NOMO-1 treated with dmso at 0.1 percent for 144 hours (cell line): ENCODE measurements at regions not wholly inside any gene's neighbourhood (a gene's known extent, or its start where the extent isn't known, plus 50 kb on each side); places are given as distances from the start of the nearest gene placed in this dataset.
"Not testable (repeated sequence)": the region's sequence is repeated elsewhere in the genome, so short reads cannot be mapped to it uniquely, and the experiment has no call there.

Experiments used
- DNase-seq: peaks from one replicate; lab custom pipeline; 2025; ENCODE audit not compliant: unreplicated experiment; lab: John Stamatoyannopoulos, UW

DNA sequence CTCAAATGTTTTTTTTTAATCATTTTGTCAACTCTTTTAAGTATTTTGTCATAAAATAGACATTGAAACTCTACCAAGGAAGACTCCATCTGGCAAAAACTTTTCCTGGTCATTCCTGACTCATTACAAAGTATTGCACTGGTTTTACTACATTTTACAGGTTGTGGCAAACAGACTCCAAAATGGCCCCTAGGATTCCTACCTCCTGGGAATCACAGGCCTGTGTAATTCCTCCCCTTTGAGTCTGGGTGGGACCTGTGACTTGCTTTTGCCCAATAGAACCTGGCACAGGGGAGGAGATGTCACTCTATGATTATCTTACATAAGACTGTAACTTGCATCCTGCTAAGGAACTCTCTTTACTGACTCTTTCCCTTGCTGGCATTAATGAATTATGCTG lies 123.6 kb upstream of the KCNJ6 start:
- DNase-seq, result no peak

DNA sequence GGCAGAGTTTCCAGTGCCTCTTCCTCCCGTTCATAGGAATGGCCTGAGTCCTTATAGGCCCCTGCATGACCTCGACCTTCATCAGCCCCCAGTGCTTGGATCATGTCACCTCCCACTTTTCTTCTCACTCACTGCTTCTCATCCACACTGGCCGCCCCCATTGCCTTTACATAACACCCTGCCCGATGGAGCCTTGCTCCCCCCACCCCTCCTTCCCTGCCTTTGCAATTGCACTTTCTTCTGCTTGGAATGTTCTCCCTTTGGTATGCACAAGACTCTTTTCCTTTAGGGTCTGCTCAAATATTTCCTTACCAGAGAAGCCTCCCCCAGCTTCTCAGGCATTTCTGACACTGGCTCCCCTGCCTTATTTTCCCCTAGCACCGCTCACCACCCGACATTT lies 125.2 kb upstream of the KCNJ6 start:
- no peak for DNase-seq

DNA sequence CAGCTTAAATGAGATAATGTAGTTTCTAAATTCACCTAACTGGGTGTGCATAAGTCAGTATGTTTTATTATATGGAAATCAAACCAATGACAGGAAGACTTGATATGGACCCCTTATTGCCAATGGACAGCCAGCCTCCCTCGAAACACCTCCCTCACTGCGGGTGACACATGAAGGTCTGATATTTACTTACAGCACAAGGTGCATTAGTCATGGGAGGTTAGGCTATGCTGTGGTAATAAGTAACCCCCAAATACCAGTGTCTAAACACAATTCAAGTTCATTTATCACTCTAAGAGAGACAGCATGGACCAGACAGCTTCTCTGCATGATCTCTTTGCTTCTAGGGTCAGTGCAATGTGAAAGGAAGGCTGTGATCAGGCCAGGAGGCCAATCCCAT lies 126.0 kb upstream of the KCNJ6 start:
- DNase-seq, result no peak

DNA sequence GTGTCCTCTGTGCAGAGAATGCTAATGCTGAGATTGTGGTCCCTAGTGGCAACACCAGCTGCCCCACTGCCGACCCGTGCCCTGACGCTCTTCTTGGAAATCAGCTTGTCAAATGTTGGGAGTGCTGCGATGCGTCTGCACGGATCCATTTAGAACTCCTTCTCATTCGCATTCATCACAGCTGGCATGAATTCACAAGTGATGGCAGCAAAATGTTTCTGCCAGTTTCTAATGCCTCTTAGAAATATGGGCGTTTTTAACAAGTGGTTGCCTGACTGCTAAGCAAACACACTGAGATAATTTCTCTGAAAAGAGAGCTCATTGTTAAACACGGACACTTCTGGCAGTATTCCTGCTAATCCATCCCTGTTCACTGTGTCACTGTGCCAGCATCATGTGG lies 131.9 kb upstream of the KCNJ6 start:
- no peak for DNase-seq

DNA sequence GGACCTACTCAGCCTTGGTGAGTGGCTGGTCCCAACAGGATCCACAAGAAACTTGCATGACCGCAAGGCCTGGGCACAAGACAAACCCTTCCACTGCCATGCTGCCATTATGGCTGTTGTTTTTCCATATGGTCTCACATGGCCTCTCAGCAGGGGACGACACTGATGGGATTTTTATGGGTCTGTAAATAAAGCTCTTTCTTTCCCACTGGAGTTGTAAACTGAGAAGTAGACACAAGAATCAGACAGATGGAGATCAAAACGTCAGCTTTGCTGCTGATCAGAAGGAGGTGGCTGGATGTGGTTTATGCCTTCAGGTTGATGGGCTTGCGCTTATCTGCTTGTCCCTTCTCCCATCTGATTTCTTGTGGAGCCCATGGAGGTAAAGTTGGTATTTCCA lies 138.1 kb upstream of the KCNJ6 start:
- no peak for DNase-seq

DNA sequence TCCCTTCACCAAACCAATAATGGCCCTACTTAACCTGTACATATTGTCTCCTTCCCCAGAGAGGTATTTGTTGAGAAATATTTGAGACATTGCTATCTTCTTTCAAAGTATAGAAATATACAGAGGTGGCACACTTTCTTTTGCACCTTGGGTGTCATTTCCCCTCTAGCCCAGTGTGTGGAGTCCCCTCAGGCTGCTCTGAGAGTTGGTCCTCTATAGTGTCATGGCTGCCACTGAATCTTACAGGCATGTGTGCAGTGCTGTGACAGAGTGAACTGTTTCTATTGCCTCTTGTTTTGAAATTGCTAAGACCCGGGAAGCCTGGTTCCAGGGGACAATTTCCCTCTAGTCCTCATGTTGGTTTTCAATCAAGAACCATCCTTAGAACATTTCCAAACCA lies 140.2 kb upstream of the KCNJ6 start:
- DNase-seq, result no peak

DNA sequence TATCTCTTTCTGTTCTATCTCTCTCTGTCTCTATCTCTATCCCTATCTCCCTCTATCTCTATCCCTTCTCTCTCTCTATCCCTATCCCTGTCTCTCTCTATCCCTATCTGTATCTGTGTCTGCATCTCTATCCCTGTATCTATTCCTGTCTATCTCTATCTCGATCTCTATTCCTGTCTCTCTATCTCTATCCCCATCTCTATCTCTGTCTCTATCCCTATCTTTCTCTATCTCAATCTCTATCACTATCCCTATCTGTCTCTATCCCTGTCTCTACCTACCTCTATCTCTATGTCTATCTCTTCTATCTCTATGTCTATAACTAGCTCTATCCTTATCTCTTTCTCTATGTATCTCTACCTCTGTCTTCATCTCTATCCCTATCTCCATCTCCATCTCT lies 141.4 kb upstream of the KCNJ6 start:
- no peak for DNase-seq

DNA sequence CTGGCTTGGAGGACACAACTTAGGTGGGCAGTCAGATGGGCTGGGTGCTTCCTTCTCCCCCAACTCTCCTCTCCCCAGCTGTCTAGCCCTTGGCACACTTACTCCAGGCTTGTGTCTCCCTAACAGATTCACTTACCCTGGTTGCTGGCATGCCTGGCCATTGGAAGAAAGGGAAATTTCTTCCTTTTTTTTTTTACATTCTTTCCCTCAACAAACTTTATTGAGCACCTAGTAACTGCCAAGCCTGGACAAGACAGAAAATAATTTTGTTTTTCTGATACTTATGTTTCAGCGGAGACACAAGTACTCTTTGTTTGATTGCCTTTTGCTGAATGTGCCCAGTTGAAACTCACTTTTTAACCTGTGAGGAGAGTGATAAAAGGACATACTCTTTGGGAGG lies 144.3 kb upstream of the KCNJ6 start:
- DNase-seq, result no peak

DNA sequence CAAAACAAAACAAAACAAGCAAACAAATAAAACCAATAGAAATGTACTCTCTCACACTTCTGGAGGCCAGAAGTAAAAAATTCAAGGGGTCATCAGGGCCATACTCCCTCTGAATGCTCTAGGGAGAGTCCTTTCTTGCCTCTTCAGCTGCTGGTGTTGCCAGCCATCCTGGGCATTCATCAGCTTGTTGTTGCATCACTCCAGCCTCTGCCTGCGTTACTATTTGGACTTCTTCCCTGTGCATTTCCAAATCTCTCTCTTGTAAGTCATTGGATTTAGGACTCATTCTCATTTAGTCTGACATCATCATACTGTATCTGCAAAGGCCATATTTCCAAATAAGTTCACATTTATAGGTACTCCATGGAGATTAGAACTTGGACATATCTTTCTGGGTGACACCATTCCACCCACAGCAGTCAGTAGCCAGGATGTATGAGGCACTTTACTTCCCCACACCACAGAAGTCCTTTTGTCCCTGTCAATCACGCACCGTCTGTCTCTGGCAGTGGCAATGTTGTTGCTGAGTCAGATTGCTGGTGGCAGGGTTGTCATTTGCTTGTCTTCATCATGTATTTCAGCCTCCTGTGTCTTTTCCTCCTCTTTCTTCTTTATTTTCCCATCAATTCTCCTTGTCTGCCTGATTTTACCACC lies 151.0 kb upstream of the KCNJ6 start:
- no peak for DNase-seq

DNA sequence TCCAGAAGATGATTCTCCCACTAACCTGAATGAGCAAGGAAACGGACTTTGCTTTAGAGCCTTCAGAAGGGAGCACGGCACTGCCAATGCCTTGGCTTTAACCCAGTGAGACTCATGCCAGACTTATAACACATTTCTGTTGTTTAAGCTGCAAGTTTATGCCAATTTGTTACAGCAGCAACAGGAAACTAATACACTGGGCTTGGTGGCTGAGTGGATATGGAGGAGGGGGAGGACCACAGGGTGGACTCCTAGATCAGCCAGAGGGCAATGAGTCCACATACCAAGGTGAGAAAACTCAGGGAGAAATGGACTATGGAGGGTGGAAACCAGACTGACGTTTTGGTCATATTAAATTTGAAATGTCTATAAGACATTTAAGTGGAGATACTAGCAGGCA lies 156.2 kb upstream of the KCNJ6 start:
- no peak for DNase-seq

DNA sequence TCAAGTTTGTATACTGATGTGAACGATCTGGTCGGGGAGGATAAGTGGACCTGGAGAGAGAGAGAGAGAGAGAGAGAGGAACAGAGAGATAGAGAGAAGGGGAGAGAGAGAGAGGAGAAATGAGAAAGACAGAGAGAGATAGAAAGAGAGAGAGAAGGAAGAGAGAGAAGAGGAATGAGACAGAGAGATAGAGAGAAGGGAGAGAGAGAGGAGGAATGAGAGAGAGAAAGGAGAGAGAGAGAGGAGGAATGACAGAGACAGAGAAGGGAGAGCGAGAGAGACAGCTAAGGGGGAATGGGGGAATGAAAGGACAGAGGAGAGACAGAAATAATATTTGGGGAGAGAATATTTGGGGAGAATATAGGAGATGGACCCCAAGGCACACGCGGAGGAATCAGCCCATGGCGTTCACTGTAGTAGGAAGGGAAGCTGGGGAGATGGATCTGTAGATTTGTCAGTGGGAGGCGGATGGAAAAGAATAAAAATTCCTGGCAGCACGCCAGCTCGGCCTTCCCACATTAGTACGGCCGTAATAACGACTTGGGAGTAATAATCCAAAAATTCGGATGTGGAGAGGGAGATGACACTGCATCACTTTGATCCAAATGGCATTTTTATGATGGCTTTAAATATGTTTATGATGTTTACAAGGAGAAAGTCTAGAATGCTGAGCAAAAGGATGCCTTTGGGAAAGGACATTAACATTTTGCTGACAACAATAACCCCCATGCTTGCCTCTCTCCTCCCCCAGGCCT lies 159.8 kb upstream of the KCNJ6 start:
- no peak for DNase-seq

DNA sequence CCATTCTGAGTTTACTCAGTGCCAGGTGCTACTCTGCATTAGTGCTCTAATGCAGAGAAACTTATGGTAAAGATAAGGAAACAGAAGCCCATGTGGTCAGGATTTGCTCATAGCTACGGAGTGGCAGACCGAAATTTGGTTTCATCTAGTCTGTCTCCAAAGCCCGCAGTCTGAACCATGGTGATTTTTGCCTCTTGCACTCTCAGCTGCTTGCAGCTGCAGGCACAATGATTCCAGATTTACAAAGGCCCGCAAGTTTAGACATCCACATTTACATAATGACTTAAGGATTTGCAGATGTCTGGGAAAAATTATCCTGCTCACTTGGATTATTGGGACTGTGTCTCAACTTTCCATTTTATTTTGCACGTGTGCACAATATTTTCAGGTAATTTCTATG lies 161.3 kb upstream of the KCNJ6 start:
- DNase-seq, result no peak

DNA sequence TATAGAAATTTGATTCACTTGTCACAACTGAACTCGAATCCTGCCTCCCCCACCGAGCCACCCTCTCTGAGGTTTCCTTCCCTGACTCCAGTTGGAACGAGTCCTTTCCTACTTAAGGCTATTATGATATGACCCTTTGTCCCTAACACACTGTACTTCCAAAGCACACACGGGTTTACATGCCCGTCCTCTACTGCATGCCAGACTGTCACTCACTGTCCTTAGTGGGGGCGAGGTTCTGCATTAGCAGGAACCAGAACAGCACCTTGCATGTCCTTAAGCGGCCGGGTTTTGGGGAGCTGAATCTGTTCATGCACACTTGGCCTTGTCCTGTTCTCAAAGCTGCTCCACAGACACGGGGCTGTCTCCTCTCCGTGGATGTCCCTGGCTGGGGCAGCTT lies 164.6 kb upstream of the KCNJ6 start:
- DNase-seq, result no peak

DNA sequence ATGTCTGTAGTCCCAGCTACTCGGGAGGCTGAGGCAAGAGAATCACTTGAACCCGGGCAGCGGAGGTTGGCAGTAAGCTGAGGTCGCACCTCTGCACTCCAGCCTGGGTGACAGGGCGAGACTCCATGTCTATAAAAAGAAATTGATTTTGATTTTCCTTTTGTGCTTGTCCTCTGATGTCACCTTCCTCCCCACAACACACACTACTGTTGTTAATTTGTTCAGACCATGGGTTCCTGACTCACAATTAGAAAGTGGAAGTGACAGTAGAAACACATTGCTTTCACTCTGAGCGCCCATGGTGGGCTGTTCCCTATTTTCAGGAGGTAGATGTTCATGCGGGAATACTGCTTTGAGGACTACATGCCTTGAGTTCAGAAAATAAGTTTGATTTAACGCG lies 165.5 kb upstream of the KCNJ6 start:
- DNase-seq, result no peak

DNA sequence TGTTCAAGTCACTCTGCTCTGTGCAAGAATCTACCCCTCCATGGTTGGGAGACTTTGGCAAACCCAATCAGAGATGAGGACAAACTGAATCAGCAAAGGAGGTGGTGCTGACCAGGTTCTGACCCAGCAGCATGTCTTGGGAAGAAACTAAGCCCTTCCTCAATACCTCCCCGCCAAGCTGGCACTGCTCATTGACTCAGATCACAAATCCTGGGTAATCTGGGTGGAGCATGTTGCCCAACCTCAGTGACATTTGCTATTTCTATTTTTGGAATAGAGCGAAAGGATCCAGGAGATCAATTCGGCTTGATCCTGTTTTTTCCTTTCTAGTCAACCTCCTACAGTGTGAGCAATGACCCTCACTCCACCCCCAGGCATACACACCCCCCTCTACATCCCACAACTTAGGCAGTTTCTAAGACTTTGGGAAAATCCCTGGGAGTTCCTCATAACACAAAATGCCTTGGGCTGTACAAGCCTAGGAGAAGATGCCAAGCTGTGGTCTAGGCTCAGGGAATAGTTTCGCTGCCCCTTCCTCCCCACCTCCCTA lies 166.8 kb upstream of the KCNJ6 start:
- DNase-seq, result no peak

DNA sequence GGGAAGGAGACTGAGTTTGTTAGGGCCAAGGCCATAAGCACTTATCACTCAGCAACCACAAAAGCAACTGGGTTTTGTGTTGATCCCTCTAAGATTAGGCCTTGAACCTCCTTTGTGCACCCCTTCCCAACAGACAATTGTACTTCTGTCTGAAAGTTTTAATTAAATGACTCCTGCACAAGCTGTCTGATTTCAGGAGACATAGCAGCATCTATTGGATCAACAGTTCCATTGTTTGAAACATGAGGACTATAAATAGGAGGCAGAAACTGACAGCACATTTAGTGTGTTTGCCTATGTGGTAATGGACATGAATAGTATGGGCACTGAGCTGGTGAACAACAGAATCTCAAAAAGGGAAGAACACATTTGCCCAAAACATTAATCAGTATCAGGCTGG lies 167.3 kb upstream of the KCNJ6 start:
- DNase-seq, result no peak

DNA sequence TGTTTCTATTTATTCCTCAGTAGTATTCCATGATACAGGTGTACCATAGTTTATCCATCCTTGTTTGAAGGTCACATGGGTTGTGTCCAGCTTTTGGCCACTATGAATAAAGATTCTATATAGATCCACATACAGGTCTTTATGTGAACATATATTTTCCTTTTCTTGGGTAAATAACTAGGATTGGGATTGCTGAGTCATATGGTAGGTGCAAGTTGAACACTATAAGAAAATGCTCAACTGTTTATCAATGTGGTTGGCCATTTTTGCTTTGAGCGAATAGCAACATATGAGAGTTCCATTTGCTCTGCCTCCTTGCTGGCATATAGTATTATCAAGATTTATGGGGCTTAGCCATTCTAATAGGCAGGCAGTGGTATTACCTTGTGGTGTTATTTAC lies 170.2 kb upstream of the KCNJ15 start:
- no peak for DNase-seq

DNA sequence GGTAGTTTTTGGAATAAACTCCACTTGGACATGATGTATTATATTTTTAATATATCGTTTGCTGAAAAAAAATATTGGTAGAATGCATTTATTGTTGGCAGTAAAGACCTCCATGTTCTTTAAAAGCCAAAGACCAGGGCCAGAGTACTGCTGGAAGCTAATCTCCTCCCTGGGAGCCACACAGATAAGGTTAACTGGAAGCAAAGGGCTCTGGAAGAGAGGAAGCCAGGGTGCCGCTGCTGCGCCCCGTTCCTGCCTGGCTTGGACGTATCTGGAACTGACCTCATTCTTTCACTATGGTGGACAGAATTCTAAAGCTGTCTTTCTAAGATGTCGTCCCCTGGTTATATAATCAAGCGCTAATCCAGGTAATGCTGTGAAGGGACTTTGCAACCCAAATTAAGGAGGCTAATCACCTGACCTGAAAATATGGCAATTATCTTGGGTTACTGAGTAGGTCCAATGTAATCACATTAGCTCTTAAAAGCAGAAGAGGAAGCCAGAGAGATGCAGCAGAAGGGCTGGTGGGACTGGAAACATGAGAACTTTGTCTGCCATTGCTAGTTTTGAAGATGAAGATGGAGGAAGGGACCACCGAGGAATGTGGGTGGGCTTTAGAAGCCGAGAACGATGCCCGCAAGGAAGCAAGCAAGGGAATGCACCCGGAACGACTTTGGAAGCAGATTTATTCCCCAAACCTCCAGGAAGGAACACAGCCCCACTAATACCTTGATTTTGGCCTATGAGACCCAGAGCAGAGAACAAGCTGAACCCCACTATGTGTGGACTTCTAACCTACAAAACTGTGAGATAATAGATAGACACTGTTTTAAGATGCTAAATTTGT lies 167.7 kb upstream of the KCNJ15 start:
- no peak for DNase-seq

DNA sequence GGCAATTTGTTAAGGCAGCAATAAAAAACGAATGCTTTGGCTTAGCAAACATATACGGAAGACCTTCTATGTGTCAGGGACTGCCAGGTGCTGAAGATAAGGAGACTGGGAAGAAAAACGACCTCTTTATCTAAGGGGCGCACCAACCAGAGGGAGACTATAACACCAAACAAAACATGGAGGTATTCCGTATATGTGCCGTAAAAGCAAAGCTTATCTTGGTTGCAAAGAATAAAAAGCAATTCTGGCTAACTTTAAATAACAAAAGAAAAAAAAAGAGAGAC lies 167.1 kb upstream of the KCNJ15 start:
- no peak for DNase-seq

DNA sequence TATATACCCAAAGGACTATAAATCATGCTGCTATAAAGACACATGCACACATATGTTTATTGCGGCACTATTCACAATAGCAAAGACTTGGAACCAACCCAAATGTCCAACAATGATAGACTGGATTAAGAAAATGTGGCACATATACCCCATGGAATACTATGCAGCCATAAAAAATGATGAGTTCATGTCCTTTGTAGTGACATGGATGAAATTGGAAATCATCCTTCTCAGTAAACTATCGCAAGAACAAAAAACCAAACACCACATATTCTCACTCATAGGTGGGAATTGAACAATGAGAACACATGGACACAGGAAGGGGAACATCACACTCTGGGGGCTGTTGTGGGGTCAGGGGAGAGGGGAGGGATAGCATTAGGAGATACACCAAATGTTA lies 165.7 kb upstream of the KCNJ15 start:
- not testable (repeated sequence) for DNase-seq

DNA sequence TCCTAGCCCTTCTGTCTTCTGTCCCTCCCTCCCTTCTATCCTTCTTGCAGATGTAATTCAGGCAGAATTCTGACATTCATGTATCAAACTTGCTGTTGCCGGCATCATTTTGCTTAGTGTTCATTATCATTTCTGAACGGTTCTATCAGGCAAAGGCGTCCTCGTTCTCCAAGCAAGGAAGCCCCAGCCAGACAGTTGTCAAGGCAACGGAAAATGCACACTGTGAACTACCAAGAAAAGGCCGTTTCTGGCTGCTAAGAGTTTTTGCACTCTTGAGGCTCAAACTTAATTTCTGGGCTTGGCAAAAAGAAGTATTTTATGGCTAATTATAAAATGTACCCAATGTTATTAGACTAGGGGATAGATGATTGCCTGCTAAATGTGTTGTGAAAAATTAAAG lies 164.7 kb upstream of the KCNJ15 start:
- DNase-seq, result no peak

DNA sequence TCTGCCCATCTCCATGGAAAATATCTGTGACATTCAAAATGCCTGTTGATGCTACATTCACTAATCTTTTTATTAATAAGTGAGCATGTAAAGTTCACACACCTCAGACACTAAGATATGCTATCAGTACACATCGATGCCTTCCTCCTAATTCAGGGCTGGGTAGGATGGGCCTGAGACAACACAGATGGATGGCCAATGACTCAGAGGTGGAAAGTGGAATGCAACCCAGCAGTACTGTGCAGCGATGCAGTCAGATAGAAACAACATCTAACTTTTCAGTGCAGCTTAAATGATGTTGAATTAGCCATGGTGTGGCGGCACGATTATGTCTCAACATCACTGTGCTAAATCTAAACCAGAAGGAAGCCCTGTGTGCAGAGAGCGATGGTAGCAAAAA lies 161.6 kb upstream of the KCNJ15 start:
- DNase-seq, result no peak
